ENCODE measurements at regions not wholly inside any gene's neighbourhood (a gene's known extent, or its start where the extent isn't known, plus 50 kb on each side); places are given as distances from the start of the nearest gene placed in this dataset.
"Not testable (repeated sequence)": the region's sequence is repeated elsewhere in the genome, so short reads cannot be mapped to it uniquely, and the experiment has no call there.

DNA sequence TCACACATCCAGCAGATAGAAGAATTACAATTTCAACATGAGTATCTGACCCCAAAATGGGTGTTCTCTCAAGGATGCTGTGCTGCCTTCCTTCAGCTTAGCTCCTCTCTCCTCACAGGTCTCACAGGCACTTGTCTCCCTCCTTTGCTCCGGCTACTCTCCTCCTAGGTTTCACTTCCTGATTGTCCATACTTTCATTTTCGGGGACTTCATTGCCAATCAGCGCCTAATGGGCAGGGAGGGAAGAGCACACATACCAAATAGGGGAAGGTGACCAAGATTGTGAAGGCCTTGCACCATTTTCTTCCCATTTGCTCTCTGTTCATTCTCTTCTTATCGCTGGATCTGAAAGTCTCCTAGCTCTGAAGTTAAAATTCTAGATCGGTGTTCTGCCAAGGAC, 125.4 kb upstream of the EOLA2 start:
- Histone ChIP-seq H3K4me3 (no peak overlapping the region), H3K36me3 (no peaks in the 10 kb centered on the region), H3K9me3 (replicated peaks) (no peaks in the 10 kb centered on the region), H3K27ac (peak overlapping the region; percentile 77), H3K27me3 (replicated peaks) (no peaks in the 10 kb centered on the region), H3K4me1 (replicated peaks) (peaks cover 67% of the 10 kb centered on the region)
- no peak for DNase-seq (ENCODE audit: low read depth in 1 of 2, low spot score in 2 of 2)

DNA sequence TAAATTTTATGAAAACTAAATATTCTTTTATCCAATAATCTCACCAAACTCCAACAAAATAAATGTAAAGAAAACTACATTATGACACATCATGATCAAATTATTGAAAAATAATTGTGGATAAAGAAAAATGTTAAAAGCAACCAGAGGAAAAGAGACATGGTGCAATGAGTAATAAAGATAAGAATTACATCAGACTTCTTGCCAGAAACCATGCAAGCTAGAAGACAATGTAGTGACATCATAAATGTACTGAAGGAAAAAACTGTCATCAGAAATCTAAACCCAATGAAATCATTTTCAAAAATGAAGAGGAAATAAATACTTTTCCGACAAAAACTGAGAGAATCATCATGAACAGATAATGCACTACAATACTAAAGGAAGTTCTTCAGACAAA, 135.9 kb upstream of the EOLA2 start:
- H3K36me3 ChIP-seq = no peaks in the 10 kb centered on the region
- no peak overlapping the region for H3K27ac ChIP-seq
- H3K4me1 ChIP-seq (replicated peaks) = no peaks in the 10 kb centered on the region
- H3K9me3 ChIP-seq (replicated peaks) = no peaks in the 10 kb centered on the region
- no peak for DNase-seq (ENCODE audit: low read depth in 1 of 2, low spot score in 2 of 2)
- H3K4me3 ChIP-seq = no peak overlapping the region
- H3K27me3 ChIP-seq (replicated peaks) = no peaks in the 10 kb centered on the region

DNA sequence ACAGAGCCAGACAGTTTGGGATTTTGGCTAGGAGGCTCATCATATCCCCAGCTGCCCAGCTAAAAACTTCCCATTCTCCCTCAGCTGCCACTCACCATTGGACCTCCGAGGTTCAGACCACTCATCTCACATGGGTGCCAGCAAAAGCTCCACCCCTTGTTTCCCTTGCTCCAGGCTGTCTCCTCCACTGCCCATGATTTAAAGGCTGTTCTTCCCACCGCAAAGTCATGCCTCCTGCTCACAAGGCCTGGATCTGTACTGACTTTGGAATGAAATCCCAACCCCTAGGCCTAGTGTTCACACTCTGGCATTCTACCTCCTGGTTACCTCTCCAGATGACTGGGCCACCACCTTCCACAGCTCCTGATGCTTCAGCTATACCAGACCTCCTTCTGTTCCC, 142.2 kb upstream of the EOLA2 start:
- Histone ChIP-seq H3K9me3 (replicated peaks) (no peaks in the 10 kb centered on the region), H3K36me3 (no peaks in the 10 kb centered on the region), H3K27me3 (replicated peaks) (no peaks in the 10 kb centered on the region), H3K4me3 (no peak overlapping the region), H3K27ac (no peak overlapping the region), H3K4me1 (replicated peaks) (peaks cover 25% of the 10 kb centered on the region)
- DNase-seq (ENCODE audit: low read depth in 1 of 2, low spot score in 2 of 2) = no peak

DNA sequence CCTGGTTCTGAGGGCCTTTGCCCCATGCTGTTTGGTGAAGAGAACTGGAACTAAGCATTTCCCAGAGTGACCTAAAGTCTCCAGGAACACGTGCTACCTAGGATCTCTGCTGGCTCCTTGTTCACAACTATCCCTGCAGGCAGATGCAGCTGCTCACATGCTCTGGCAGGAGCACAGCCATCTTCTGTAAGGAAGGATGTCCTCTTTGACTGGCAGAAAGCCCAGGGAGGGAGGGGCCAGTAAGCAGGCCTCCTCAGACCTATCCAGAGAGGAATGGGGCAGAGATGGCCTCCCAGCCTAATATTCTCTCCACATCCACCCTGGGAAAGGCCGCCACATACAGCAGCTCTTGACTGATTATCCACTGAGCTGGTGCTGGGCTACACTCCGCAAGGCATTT, 142.8 kb upstream of the EOLA2 start:
- Histone ChIP-seq H3K4me1 (replicated peaks) (peaks cover 30% of the 10 kb centered on the region), H3K36me3 (no peaks in the 10 kb centered on the region), H3K4me3 (no peak overlapping the region), H3K27ac (no peak overlapping the region), H3K9me3 (replicated peaks) (no peaks in the 10 kb centered on the region), H3K27me3 (replicated peaks) (no peaks in the 10 kb centered on the region)
- no peak for DNase-seq (ENCODE audit: low read depth in 1 of 2, low spot score in 2 of 2)

DNA sequence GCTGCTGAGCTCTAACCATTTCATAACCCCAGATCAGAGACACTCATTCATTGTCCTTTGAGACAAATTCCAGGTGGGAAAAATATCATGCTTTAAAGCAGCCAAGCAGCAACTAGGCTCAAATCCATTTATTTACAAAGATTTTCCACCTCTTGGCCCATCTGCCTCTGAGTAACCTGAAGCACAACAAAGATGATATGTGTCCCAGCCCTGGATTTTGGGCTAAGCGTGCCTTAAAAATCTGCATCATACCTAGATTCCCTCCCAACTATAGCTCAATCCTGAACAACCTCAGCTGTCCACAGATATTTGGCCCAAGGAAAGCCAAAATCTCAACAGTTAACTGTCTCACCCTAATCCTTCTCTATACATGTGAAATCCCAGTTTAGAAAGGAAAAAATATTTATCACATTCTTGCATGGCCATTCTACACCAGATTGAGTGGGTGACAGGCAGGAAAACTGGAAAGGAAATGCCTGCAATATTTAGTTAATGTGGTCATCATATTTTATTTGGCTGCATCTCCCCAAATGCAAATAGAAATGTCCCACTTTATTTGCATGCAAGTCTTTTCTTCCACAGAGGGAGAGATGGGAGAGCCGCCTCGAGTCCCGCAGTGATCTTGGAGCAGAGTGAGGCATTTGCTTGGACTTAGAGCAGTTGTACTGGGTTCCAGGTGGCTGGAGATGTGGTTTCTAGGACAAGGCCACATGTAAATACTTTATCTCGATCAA, 146.4 kb upstream of the EOLA2 start:
- H3K9me3 ChIP-seq (replicated peaks) = no peaks in the 10 kb centered on the region
- peak overlapping the region; percentile 95 for H3K27ac ChIP-seq
- peaks cover 40% of the 10 kb centered on the region for H3K4me1 ChIP-seq (replicated peaks)
- H3K27me3 ChIP-seq (replicated peaks) = no peaks in the 10 kb centered on the region
- H3K36me3 ChIP-seq = no peaks in the 10 kb centered on the region
- DNase-seq (ENCODE audit: low read depth in 1 of 2, low spot score in 2 of 2) = peak; percentile 58 to 81
- no peak overlapping the region for H3K4me3 ChIP-seq

DNA sequence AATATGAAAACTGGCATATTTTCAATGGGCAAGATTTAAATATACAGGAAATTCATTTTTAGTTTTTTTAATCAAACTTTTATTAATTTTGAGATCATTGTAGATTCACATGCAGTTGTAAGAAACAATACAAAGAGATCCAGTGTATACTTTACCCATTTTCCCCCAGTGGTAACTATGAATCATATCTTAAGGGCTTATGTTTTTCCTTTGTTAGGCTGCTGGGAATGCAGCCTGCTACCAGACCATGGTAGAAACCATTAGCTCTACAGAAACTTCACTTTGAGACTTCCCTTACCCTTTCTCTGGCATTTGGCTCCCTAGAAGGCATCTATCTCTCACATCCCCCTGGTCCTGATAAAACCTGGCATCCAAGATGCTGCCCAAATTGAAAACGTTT, 147.6 kb upstream of the EOLA2 start:
- Histone ChIP-seq H3K27ac (peak overlapping the region; percentile 95), H3K36me3 (no peaks in the 10 kb centered on the region), H3K9me3 (replicated peaks) (no peaks in the 10 kb centered on the region), H3K27me3 (replicated peaks) (no peaks in the 10 kb centered on the region), H3K4me1 (replicated peaks) (peaks cover 40% of the 10 kb centered on the region), H3K4me3 (no peak overlapping the region)
- no peak for DNase-seq (ENCODE audit: low read depth in 1 of 2, low spot score in 2 of 2)

DNA sequence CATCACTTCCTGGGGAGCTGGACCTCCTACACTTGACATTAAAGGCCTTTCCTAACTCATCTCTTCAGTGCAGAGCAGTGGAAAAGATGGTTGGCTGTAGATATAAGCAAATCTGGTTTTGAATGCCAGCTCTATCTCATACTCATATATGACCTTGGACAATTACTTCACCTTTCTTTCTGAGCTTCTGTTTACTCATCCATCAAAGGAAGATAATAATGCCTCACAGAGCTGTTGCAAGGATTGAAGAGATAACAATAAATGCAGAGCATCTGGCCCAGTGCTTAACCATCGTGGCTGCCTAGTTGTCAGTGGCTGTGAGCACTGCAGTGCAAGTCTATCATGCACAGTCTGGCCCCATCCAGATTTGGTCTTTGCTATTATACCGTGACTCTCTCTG, 148.1 kb upstream of the EOLA2 start:
- H3K27me3 ChIP-seq (replicated peaks) = no peaks in the 10 kb centered on the region
- no peaks in the 10 kb centered on the region for H3K9me3 ChIP-seq (replicated peaks)
- H3K4me1 ChIP-seq (replicated peaks) = peaks cover 40% of the 10 kb centered on the region
- peak overlapping the region; percentile 95; the same call in 1 of the 2 replicates for H3K27ac ChIP-seq
- no peak for DNase-seq (ENCODE audit: low read depth in 1 of 2, low spot score in 2 of 2)
- no peak overlapping the region for H3K4me3 ChIP-seq
- no peaks in the 10 kb centered on the region for H3K36me3 ChIP-seq

DNA sequence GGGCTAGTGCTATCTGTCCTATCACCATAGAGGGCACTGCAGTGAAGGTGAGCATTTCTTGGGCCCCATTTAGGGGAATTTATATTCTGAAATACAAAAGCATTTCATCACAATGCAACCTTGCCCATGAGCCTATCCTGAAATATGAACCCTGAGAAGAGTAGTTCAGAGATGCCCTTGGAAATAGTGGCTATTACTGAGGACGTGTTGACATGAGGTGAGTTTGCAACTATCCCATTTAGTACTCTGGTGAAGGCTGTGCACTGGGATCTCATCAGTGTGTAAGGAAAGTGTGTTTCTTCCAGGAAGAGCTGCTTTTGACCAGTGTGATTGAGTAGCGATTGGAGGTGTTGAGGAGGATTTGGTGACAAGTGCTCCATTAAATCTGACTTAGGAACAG, 149.3 kb upstream of the EOLA2 start:
- no peak for DNase-seq (ENCODE audit: low read depth in 1 of 2, low spot score in 2 of 2)
- Histone ChIP-seq H3K9me3 (replicated peaks) (no peaks in the 10 kb centered on the region), H3K4me3 (no peak overlapping the region), H3K4me1 (replicated peaks) (peaks cover 40% of the 10 kb centered on the region), H3K27me3 (replicated peaks) (no peaks in the 10 kb centered on the region), H3K36me3 (no peaks in the 10 kb centered on the region), H3K27ac (no peak overlapping the region)

DNA sequence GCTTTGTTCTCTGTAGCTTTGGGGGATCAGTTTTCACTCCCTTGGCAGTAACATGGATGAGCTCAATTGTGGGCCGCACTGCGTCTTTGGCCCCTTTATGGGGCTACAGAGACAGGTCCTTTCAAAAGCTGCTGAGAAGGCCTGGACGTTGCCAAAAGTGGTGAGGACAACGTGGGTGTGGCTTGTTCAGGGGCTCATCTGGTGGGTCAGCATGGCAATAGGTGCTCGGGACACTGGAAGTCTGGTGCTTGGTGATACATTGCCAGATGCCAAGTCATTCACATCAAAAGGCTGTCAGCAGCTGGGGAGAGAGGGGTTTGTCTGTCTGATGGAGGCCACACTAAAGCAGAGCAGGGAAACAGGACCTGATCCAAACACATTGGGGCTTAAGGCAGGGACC, 149.8 kb upstream of the EOLA2 start:
- peaks cover 40% of the 10 kb centered on the region for H3K4me1 ChIP-seq (replicated peaks)
- no peak for DNase-seq (ENCODE audit: low read depth in 1 of 2, low spot score in 2 of 2)
- no peak overlapping the region for H3K4me3 ChIP-seq
- no peaks in the 10 kb centered on the region for H3K9me3 ChIP-seq (replicated peaks)
- no peaks in the 10 kb centered on the region for H3K27me3 ChIP-seq (replicated peaks)
- H3K27ac ChIP-seq = no peak overlapping the region
- no peaks in the 10 kb centered on the region for H3K36me3 ChIP-seq

DNA sequence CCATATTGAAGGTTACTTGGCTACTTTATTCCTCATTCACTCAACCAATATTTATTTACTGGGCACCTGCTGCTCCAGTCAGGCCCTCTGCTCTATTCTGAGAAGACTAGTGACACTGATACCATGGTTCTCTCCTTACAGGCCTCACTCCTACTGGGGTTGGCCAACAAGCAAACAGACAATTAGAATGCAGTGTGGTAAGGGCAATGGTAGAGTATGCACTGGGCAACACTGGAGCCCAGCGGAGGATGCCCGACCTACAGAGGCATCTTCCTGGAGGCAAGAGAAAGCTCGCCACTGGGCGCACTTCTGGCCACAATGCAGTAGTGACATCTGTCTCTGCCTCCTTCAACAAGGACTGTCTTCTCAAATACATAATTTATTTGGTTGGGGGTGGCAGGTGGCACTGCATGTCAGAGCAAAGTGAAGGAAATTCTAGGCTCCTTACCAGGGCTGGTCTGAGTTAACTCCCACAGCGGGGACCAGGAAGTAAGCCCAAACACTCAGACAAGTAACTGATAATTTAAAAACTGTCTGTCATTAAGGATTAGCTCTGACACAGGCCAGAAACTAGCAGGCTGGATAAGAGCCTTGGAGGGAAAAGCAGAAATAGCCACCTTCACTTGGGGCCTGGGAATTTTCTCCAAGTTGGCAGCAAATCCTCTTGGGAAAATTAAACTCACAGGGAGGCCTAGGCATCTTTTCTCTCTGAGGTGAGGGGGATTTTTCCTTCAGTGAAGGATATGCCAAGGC, 150.7 kb upstream of the EOLA2 start:
- Histone ChIP-seq H3K27ac (no peak overlapping the region), H3K36me3 (no peaks in the 10 kb centered on the region), H3K4me3 (no peak overlapping the region), H3K27me3 (replicated peaks) (no peaks in the 10 kb centered on the region), H3K4me1 (replicated peaks) (peaks cover 31% of the 10 kb centered on the region), H3K9me3 (replicated peaks) (no peaks in the 10 kb centered on the region)
- DNase-seq (ENCODE audit: low read depth in 1 of 2, low spot score in 2 of 2) = no peak

DNA sequence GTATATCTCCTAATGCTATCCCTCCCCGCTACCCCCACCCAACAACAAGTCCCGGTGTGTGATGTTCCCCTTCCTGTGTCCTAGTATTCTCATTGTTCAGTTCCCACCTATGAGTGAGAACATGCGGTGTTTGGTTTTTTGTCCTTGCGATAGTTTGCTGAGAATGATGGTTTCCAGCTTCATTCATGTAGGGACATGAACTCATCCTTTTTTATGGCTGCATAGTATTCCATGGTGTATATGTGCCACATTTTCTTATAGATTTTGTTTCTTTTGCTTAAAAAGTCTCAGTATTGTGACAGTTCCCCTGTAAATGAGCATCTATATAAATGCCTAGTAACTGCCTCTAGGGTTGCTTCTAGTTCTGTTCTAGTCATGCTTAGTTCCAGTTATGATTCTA, 153.0 kb upstream of the EOLA2 start:
- not testable (repeated sequence) for H3K27me3 ChIP-seq (replicated peaks); H3K4me3 ChIP-seq; DNase-seq (ENCODE audit: low read depth in 1 of 2, low spot score in 2 of 2); H3K27ac ChIP-seq; H3K36me3 ChIP-seq; H3K4me1 ChIP-seq (replicated peaks); H3K9me3 ChIP-seq (replicated peaks)

DNA sequence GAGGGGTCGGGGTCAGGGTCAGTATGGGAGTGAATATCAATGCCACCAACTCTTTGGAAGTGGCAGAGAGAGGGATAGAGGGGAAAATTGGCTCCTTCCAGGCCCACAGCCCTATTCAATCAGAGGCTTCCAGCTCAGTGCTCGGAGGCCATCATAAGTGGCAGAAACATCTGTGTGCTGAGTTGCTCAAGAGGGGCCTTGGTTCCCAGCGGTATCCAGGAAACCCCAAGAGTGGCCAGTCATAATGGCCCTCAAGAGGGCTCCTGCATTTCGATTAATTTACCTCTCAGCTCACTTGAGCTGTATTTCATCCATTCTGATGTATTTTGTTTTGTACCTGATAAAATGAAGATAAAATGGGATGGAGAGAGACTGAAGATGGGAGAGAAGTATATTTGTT, 154.3 kb upstream of the EOLA2 start:
- Histone ChIP-seq H3K27ac (no peak overlapping the region), H3K27me3 (replicated peaks) (no peaks in the 10 kb centered on the region), H3K4me1 (replicated peaks) (no peaks in the 10 kb centered on the region), H3K36me3 (no peaks in the 10 kb centered on the region), H3K9me3 (replicated peaks) (no peaks in the 10 kb centered on the region), H3K4me3 (no peak overlapping the region)
- no peak for DNase-seq (ENCODE audit: low read depth in 1 of 2, low spot score in 2 of 2)

DNA sequence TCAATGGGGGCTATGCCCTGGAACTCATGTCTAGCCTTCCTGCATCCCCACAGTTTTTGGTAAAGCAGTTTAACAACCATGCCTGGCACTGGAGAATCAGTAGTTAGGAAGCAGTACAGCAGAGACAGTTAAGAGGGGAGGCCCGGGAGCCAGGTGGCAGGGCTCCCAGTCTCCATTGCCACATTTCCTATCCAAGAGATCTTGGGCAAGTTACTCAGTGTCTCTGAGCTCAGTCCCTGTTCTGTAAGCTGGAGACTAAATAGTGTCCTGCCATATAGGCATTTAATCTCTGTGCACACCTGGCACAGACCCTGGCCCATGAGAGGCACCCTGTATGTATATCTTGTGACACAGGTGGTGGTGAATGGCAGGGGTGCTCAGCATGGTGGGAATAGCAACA, 156.1 kb upstream of the EOLA2 start:
- DNase-seq (ENCODE audit: low read depth in 1 of 2, low spot score in 2 of 2) = no peak
- Histone ChIP-seq H3K4me1 (replicated peaks) (no peaks in the 10 kb centered on the region), H3K9me3 (replicated peaks) (no peaks in the 10 kb centered on the region), H3K27ac (no peak overlapping the region), H3K36me3 (no peaks in the 10 kb centered on the region), H3K4me3 (no peak overlapping the region), H3K27me3 (replicated peaks) (no peaks in the 10 kb centered on the region)

DNA sequence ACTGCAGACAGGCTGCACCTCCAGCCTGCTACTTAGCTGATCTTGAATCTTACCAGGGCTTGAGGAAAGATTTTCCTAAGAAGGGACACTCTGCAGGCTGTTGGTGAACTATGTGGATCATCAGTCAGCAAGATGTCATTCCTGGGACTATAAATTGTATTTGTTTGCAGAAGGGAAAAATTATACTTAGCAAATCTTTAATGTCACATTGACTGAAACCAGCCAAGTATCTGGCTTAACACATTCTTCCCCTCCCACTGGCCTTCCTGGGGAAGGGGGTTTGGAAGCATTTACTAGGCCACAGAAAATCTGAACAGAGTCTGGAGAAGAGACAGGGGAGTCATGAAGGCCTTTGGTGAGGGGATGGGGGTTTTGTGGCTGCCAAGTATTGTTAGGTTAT, 156.7 kb upstream of the EOLA2 start:
- Histone ChIP-seq H3K9me3 (replicated peaks) (no peaks in the 10 kb centered on the region), H3K36me3 (no peaks in the 10 kb centered on the region), H3K27ac (no peak overlapping the region), H3K27me3 (replicated peaks) (no peaks in the 10 kb centered on the region), H3K4me3 (no peak overlapping the region), H3K4me1 (replicated peaks) (no peaks in the 10 kb centered on the region)
- DNase-seq (ENCODE audit: low read depth in 1 of 2, low spot score in 2 of 2) = no peak
